ENCODE measurements at regions not wholly inside any gene's neighbourhood (a gene's known extent, or its start where the extent isn't known, plus 50 kb on each side); places are given as distances from the start of the nearest gene placed in this dataset.

DNA sequence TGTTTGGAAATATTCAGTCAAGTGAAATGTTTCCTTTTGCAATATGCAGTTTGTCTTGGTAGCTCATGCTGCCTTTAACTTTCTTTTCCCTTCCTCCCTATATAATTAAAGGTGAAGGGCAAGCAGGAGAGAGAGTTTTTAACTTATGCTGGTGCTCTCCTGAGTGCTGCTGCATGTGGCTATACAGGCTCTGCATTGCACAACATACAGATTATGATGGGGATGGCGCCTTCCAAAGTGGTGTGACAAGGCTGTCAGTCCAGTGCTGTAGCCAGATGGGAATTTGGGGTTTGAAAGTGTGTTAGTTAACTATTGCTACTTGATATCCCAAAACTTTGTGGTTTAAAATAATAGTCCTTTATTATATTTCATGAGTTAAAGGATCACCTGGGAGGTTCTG lies 199.0 kb downstream of the ATP23 start:
- no peak for DNase-seq

DNA sequence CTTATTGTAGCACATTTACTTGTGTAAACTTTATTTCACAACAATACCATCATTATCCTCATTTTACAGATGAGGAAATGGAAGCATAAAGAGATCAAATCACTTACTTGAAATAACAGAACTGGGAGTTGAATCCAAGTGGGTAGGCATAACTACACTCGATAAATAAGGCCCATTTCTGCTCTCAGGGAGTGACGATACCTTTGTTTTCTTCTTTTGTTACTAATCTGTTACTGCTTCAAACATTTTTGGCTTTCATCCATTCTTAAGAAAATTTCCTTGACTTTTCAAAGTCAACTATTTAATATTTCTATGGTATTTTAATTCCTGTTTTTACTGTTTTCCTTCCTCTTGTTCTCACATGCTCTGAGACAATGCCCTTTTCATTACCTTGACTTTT lies 201.6 kb downstream of the ATP23 start:
- no peak for DNase-seq

GRCh38 chr12:58143498-58143995 lies 202.2 kb downstream of the ATP23 start:
- DNase-seq = no peak

- no peak for DNase-seq
These were observed 207.0 kb downstream of the ATP23 start for GRCh38 chr12:58148405-58148804.

GRCh38 chr12:58148976-58149375 lies 207.6 kb downstream of the ATP23 start:
- DNase-seq = no peak

GRCh38 chr12:58154359-58154758 lies 213.0 kb downstream of the ATP23 start:
- DNase-seq = no peak

GRCh38 chr12:58156697-58157096 lies 215.3 kb downstream of the ATP23 start:
- DNase-seq = no peak

DNA sequence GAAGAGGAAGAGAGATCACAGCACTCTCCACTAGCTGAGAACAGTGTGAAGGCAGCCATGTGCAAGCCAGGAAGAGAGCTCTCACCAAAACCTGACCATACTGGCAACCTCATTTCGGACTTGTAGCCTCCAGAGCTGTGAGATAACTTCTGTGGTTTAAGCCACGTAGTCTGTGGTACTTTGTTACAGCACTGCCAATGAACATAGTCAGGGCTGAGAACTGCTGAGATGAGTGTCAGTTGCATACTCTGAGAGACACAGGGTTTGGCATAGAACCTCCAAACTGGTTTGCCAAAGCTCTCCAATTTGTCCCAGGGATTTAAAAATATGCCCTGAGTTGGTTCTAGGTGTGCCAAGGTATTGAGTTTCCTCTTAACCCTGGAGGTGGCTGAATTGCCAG lies 218.6 kb downstream of the ATP23 start:
- no peak for DNase-seq

DNA sequence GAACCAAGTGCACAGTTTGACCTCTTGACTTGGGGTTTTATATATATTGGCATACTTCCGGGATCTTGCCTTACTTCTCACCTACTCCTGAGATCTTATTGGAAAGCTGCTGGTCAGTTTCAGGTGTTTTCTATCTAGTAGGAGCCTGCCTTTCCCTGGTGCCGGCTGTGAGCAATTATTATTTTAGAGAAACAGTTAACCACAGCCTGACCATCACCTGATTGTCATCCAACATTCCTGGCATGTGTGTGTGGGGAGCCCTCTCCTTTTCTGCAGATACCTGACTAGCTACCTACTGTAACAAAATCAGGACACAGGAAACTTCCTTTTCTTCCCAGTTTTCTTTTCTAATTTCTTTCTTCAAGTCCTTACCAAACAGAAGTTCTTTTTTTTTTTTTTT lies 220.4 kb downstream of the ATP23 start:
- no peak for DNase-seq

- no peak for DNase-seq
These were observed 221.7 kb downstream of the ATP23 start for GRCh38 chr12:58163021-58163420.

DNA sequence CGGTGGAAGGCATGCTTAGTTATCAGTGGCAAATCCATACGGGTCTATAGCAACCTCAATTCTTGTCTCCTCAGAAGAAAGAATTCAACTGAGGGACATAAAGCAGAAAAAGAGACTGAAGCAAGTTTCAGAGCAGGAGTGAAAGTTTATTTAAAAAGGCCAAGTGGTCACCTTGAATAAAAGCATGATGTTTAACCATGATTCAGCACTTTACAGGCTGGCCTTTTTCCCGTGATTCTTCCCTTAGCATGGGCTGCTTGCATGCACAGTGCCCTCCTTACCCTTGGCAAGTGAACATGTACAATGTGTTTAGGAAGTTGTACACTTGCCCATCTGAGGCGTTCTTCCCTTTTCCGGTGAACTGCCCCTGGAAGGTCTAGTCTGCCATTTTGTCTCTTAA lies 225.3 kb downstream of the ATP23 start:
- no peak for DNase-seq

GRCh38 chr12:58167622-58168021 lies 226.3 kb downstream of the ATP23 start:
- DNase-seq = no peak

DNA sequence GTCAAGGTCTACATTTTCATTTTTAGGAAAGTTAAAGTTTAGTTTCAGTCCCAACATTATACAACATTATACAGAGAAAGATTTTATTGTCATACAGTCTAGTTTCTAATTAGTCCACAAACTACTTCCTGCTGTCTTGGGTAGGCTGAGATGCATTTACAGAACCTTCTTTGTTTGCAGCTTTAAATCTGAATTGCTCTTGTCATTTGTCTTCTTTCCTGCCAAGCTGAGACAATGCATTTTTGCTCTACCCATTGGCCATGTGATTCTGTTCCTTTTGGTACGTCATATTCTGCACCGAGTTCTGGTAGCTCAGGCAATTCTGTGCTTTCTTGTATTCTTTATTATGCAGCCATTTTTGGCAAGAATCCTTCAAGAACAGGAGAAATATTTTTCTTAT lies 228.5 kb downstream of the ATP23 start:
- no peak for DNase-seq

DNA sequence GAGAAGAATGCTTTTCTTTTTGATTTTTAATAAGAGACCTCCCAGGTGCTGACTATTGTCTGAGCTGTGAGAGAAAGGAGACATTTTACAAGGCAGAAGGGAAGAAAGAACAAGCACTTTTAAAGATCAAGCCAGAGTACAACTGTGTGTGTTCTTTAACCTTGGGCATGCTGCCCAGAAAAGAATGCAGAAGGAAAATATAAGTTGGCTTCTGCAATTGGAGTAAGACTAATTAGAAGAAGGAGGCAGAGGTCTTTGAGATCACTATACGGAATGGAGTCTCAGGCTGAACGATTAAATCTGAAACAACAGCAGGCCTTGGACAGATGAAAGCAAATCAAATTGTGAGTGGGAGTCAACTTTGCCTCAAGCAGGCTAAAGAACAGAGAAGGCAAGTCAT lies 230.5 kb downstream of the ATP23 start:
- DNase-seq = peak; percentile 35

GRCh38 chr12:58172433-58173073 lies 231.2 kb downstream of the ATP23 start:
- no peak for DNase-seq

GRCh38 chr12:58174316-58174715 lies 232.9 kb downstream of the ATP23 start:
- no peak for DNase-seq

- DNase-seq = no peak
These were observed 235.0 kb downstream of the ATP23 start for GRCh38 chr12:58176296-58176869.

- no peak for DNase-seq
These were observed 236.0 kb downstream of the ATP23 start for GRCh38 chr12:58177366-58177765.

GRCh38 chr12:58184212-58184611 lies 242.8 kb downstream of the ATP23 start:
- DNase-seq = no peak

- no peak for DNase-seq
These were observed 245.0 kb downstream of the ATP23 start for GRCh38 chr12:58186401-58186800.

DNA sequence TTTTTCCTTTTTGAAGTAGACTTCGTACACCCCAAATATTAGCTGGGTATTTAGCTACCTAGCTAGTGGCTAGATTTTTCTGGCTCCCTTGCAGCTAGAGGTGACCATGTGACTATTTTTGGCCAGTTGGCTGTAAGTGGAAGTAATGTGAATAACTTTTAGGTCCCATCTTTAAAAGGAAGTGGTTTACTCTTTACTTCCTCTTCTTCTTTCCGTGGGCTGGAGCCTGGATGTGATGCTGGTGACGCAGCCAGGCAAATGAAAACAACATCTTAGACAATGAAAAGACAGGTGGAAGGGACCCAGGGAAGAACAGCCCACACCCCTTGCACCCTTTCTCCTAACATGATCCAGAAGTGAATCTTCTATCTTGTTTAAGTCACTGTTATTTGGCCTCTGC lies 245.5 kb downstream of the ATP23 start:
- no peak for DNase-seq

DNA sequence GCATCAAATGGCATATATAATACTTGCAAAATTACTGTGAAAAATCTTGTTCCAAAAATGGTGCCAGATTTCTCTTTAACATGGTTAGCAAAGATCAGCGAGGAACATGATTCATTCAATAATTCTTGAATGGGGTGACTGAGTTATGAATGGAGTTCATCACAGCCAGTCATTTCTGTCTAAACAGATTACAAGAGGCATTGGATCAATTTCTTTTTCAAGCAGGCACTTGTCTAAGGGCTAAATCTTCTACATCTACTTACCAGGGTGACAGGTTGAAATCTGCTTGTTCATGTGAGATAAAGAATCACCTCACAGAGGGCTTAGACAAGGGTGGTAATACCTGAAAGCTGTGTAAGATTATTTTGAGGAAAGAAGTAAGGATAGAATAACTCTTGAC lies 247.7 kb downstream of the ATP23 start:
- no peak for DNase-seq

GRCh38 chr12:58189893-58190292 lies 248.5 kb downstream of the ATP23 start:
- no peak for DNase-seq

DNA sequence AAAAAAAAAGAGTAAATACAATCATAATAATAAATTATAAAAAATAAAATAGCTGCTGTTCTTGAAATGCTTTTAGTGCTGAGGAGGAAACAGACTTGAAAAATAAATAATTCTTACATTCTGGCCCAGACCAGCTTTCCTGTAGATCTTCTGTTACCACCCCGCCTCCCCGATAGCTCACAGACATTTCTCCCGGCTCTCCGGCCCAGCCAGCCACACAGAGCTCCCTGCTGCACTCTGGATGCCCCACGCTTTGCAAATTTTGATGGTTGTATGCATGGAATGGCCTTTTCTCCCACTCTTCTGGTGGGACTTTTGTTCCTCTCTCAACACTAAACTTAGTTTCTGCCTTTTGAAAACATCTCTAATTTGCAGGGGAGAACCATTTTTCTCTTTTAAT lies 249.3 kb downstream of the ATP23 start:
- DNase-seq = no peak

- no peak for DNase-seq
These were observed 255.6 kb downstream of the ATP23 start for GRCh38 chr12:58196971-58197370.
